Muscle layer of colon (tissue), 2 donors: ENCODE measurements at regions not wholly inside any gene's neighbourhood (a gene's known extent, or its start where the extent isn't known, plus 50 kb on each side); places are given as distances from the start of the nearest gene placed in this dataset.
"Not testable (repeated sequence)": the region's sequence is repeated elsewhere in the genome, so short reads cannot be mapped to it uniquely, and the experiment has no call there.

Source experiments
- H3K27ac ChIP-seq: one replicate; pipeline ENCODE4 v1.7.0; 2013; ENCODE audit warnings: low read depth, mild to moderate bottlenecking, low read length, moderate library complexity
- H3K27me3 ChIP-seq, 2 donors: one replicate each; pipeline ENCODE4 v1.7.0; 2013; ENCODE audit warnings: low read length in 2 of 2, mild to moderate bottlenecking in 2 of 2; ENCODE audit not compliant: insufficient read depth in 2 of 2, control insufficient read depth in 1 of 2
- H3K36me3 ChIP-seq: one replicate; pipeline ENCODE4 v1.7.0; 2013; ENCODE audit warnings: mild to moderate bottlenecking, low read length; ENCODE audit not compliant: insufficient read depth
- H3K4me1 ChIP-seq: one replicate; pipeline ENCODE4 v1.7.0; 2013; ENCODE audit warnings: mild to moderate bottlenecking, low read length; ENCODE audit not compliant: insufficient read depth
- H3K4me3 ChIP-seq, 2 donors: one replicate each; pipeline ENCODE4 v1.7.0; 2013; ENCODE audit warnings: low read length in 2 of 2, low read depth in 1 of 2, mild to moderate bottlenecking in 1 of 2, moderate library complexity in 1 of 2
- H3K9ac ChIP-seq: one replicate; pipeline ENCODE4 v1.7.0; 2013; ENCODE audit warnings: low read length
- H3K9me3 ChIP-seq: one replicate; pipeline ENCODE4 v1.7.0; 2013; ENCODE audit warnings: mild to moderate bottlenecking, low read length
- donor health status: abdominal sarcoma.
- donor health status: Adenocarcinoma of cecum.

GRCh38 chr4:24196785-24197184 is 306.9 kb upstream of the PPARGC1A start:
- Histone ChIP-seq H3K27me3 (no peaks in the 10 kb centered on the region), H3K9me3 (no peaks in the 10 kb centered on the region), H3K4me3 (no peak overlapping the region), H3K27ac (no peak overlapping the region), H3K9ac (no peak overlapping the region), H3K36me3 (no peaks in the 10 kb centered on the region), H3K4me1 (no peaks in the 10 kb centered on the region)

- Histone ChIP-seq H3K9me3 (no peaks in the 10 kb centered on the region), H3K36me3 (no peaks in the 10 kb centered on the region), H3K4me3 (no peak overlapping the region), H3K9ac (no peak overlapping the region), H3K27me3 (no peaks in the 10 kb centered on the region), H3K27ac (no peak overlapping the region), H3K4me1 (peaks cover 5% of the 10 kb centered on the region)
Observed at GRCh38 chr4:24195991-24196736, 306.3 kb upstream of the PPARGC1A start.

- Histone ChIP-seq H3K9me3 (no peaks in the 10 kb centered on the region), H3K27me3 (no peaks in the 10 kb centered on the region), H3K9ac (no peak overlapping the region), H3K4me1 (peaks cover 9% of the 10 kb centered on the region), H3K27ac (no peak overlapping the region), H3K4me3 (no peak overlapping the region), H3K36me3 (no peaks in the 10 kb centered on the region)
Observed at GRCh38 chr4:24192018-24192641, 302.3 kb upstream of the PPARGC1A start.

GRCh38 chr4:24190761-24191695 is 301.2 kb upstream of the PPARGC1A start:
- Histone ChIP-seq H3K27me3 (no peaks in the 10 kb centered on the region), H3K36me3 (no peaks in the 10 kb centered on the region), H3K27ac (no peak overlapping the region), H3K4me3 (no peak overlapping the region), H3K9me3 (no peaks in the 10 kb centered on the region), H3K4me1 (peaks cover 9% of the 10 kb centered on the region), H3K9ac (no peak overlapping the region)

- H3K4me1 ChIP-seq, result peaks cover 9% of the 10 kb centered on the region
- no peaks in the 10 kb centered on the region for H3K36me3 ChIP-seq
- no peaks in the 10 kb centered on the region for H3K27me3 ChIP-seq
- H3K4me3 ChIP-seq, result no peak overlapping the region
- no peak overlapping the region for H3K27ac ChIP-seq
- H3K9me3 ChIP-seq, result no peaks in the 10 kb centered on the region
- H3K9ac ChIP-seq, result no peak overlapping the region
Observed at GRCh38 chr4:24188459-24188858, 298.6 kb upstream of the PPARGC1A start.

- H3K9ac ChIP-seq, result no peak overlapping the region
- H3K4me3 ChIP-seq, result no peak overlapping the region
- H3K9me3 ChIP-seq, result no peaks in the 10 kb centered on the region
- no peaks in the 10 kb centered on the region for H3K36me3 ChIP-seq
- no peaks in the 10 kb centered on the region for H3K27me3 ChIP-seq
- peaks cover 7% of the 10 kb centered on the region for H3K4me1 ChIP-seq
- no peak overlapping the region for H3K27ac ChIP-seq
Observed at GRCh38 chr4:24186466-24186865, 296.6 kb upstream of the PPARGC1A start.

- no peaks in the 10 kb centered on the region for H3K36me3 ChIP-seq
- no peak overlapping the region for H3K27ac ChIP-seq
- H3K4me3 ChIP-seq, result no peak overlapping the region
- H3K4me1 ChIP-seq, result no peaks in the 10 kb centered on the region
- H3K9me3 ChIP-seq, result no peaks in the 10 kb centered on the region
- H3K27me3 ChIP-seq, result no peaks in the 10 kb centered on the region
- no peak overlapping the region for H3K9ac ChIP-seq
Observed at GRCh38 chr4:24181005-24181404, 291.2 kb upstream of the PPARGC1A start.

- no peaks in the 10 kb centered on the region for H3K36me3 ChIP-seq
- no peak overlapping the region for H3K27ac ChIP-seq
- no peaks in the 10 kb centered on the region for H3K9me3 ChIP-seq
- no peak overlapping the region for H3K4me3 ChIP-seq
- H3K27me3 ChIP-seq, result no peaks in the 10 kb centered on the region
- no peak overlapping the region for H3K9ac ChIP-seq
- H3K4me1 ChIP-seq, result no peaks in the 10 kb centered on the region
Observed at GRCh38 chr4:24180586-24180985, 290.7 kb upstream of the PPARGC1A start.

GRCh38 chr4:24179201-24179840 is 289.5 kb upstream of the PPARGC1A start:
- no peaks in the 10 kb centered on the region for H3K27me3 ChIP-seq
- H3K9ac ChIP-seq, result no peak overlapping the region
- H3K27ac ChIP-seq, result no peak overlapping the region
- no peak overlapping the region for H3K4me3 ChIP-seq
- H3K9me3 ChIP-seq, result no peaks in the 10 kb centered on the region
- no peaks in the 10 kb centered on the region for H3K36me3 ChIP-seq
- no peaks in the 10 kb centered on the region for H3K4me1 ChIP-seq

- H3K9me3 ChIP-seq, H3K4me1 ChIP-seq, H3K9ac ChIP-seq, H3K27me3 ChIP-seq, H3K27ac ChIP-seq, H3K4me3 ChIP-seq, H3K36me3 ChIP-seq: not testable (repeated sequence)
Observed at GRCh38 chr4:24177443-24177842, 287.6 kb upstream of the PPARGC1A start.

GRCh38 chr4:24175707-24176106 is 285.9 kb upstream of the PPARGC1A start:
- Histone ChIP-seq H3K9ac (no peak overlapping the region), H3K27me3 (no peaks in the 10 kb centered on the region), H3K4me1 (no peaks in the 10 kb centered on the region)

More at GRCh38 chr4:24175707-24176106, 285.9 kb upstream of the PPARGC1A start:
- Histone ChIP-seq H3K36me3 (no peaks in the 10 kb centered on the region), H3K9me3 (no peaks in the 10 kb centered on the region), H3K4me3 (no peak overlapping the region), H3K27ac (no peak overlapping the region)
